Lower leg skin (tissue), 4 donors: ENCODE measurements at regions not wholly inside any gene's neighbourhood (a gene's known extent, or its start where the extent isn't known, plus 50 kb on each side); places are given as distances from the start of the nearest gene placed in this dataset.

Experiments
- DNase-seq, 2 donors: peaks; one replicate each; pipeline ENCODE4 v3.0.0-alpha.2; 2019; ENCODE audit warnings: low spot score in 2 of 2
- H3K4me3 ChIP-seq: fragments of 200-600 bp; sonication (generic); 2 replicates; pipeline ENCODE4 v1.5.1; 2017; ENCODE audit warnings: mild to moderate bottlenecking, low read depth; ENCODE audit not compliant: poor library complexity, severe bottlenecking
- CTCF ChIP-seq, 3 donors: fragments of 450-650 bp; IDR thresholded peaks; one replicate each; pipeline ENCODE4 v1.5.1; 2016; ENCODE audit warnings: antibody characterized with exemption in 3 of 3, mild to moderate bottlenecking in 3 of 3, moderate library complexity in 2 of 3
- POLR2A ChIP-seq, 2 donors: fragments of 450-650 bp; IDR thresholded peaks; one replicate each; pipeline ENCODE4 v1.6.1; 2016 to 2017; ENCODE audit warnings: antibody characterized with exemption in 2 of 2, mild to moderate bottlenecking in 1 of 2, moderate library complexity in 1 of 2
- WGBS, 2 donors: methylation state at CpG; one replicate each; pipeline ENCODE4 v1.1.5; 2018; 5-methylcytosine and 5-hydroxymethylcytosine counted together
- intact Hi-C: fragments of 100-400 bp; cut with DNase I; formaldehyde crosslinking; loops from one replicate; pipeline ENCODE4 v1.15.0; 2023; ENCODE audit warnings: low total_unique reads

DNA sequence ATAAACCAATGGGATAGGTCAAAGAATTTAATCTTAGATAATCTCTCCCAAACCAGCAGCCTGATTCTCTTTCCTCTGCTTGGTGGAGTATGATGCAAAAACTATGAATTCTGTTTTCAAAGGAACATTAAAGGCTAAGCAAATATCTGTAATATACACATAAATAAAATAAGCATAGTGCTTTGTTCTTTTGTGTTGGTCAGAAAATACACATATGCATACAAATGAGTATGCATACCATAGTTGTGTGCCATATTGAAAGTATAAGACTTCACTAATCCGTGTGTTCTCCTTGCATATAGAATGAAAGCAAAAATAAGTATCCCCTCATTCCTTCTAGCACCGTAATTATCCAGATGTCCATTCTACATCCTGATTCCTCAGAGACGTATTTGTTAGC lies 1949.7 kb upstream of the CELF4 start:
- intact Hi-C loops: loop anchor here (10.0 kb wide), 1 partner anchor 60 kb away; no protein-coding TSS in a partner anchor
- H3K4me3 ChIP-seq: no peak overlapping the region
- TF ChIP-seq CTCF (IDR thresholded peaks at IDR 0.05) (no peak), POLR2A (IDR thresholded peaks at IDR 0.05) (no peak)
- no peak for DNase-seq
- 88 to 89% methylated on average over 3 of the region's 3 CpGs for WGBS, 2 donors

- H3K4me3 ChIP-seq: no peak overlapping the region
- WGBS, 2 donors: 53 to 66% methylated on average over 3 of the region's 3 CpGs
- intact Hi-C loops: loop anchor here (10.0 kb wide), 1 partner anchor 62 kb away; no protein-coding TSS in a partner anchor
- TF ChIP-seq POLR2A (IDR thresholded peaks at IDR 0.05) (no peak), CTCF (IDR thresholded peaks at IDR 0.05) (no peak)
- no peak for DNase-seq
Measured at GRCh38 chr18:39513186-39513585, 1947.6 kb upstream of the CELF4 start.

DNA sequence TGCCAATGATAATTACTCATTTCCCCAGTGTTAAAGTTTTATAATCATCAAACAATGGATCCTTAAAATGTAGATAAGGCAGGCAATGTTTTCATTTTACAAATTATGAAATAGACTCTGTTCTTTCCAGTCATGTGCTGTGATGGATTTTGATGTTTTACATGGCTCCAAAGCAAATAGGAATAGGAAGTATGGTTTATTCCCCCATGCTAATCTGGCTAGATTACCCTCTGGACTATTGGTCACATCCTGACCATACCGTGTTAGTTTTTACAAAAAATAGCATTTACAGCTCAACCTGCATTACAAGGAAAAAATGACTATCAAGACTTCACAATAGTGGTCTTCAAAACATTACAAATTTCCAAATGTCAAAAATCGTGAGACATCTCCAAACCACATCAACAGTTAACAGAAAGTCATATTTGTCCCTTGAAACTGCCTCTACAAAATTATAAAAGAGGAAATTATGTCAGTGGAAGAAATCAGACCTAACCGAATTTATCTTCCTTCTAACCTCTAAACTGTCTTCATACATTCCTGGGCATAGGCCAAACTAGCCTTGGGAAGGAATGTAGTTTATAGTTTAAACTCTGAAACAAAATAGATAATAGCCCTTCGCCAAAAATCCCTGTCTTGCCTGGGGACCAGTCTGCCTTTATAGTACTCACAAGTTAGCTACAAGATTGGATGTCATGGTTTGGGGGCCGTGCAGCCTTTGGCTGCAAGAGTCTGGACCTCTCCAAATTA lies 1941.2 kb upstream of the CELF4 start:
- H3K4me3 ChIP-seq: no peak overlapping the region
- no peak for DNase-seq
- no peak for TF ChIP-seq POLR2A (IDR thresholded peaks at IDR 0.05)
- no peak for TF ChIP-seq CTCF (IDR thresholded peaks at IDR 0.05)
- intact Hi-C loops: no loop called here
- 58 to 71% methylated on average over 5 of the region's 5 CpGs for WGBS, 2 donors

- intact Hi-C loops: no loop called here
- no peak overlapping the region for H3K4me3 ChIP-seq
- 63 to 73% methylated on average over 3 of the region's 3 CpGs for WGBS, 2 donors
- TF ChIP-seq CTCF (IDR thresholded peaks at IDR 0.05): no peak
- TF ChIP-seq POLR2A (IDR thresholded peaks at IDR 0.05): no peak
- no peak for DNase-seq
Measured at GRCh38 chr18:39500306-39500705, 1934.7 kb upstream of the CELF4 start.

DNA sequence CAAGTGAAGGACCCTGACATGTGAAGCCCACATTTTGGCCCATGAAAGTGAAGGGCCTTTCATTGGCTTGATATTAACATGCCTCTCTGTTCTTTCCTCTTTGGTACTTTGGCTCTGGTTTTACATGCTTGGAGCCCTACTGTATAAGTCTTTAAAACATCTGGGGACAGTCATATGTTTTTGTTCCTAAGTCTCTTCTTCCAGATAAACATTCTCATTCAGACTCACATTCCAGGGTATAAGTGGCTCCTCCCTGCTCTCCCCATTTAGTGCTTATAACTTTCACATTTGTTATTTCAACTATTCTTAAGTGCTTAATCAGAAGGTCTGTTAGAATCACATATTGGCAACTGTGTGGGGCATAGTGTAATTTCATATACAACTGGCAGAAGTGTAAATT lies 1932.2 kb upstream of the CELF4 start:
- no peak for TF ChIP-seq CTCF (IDR thresholded peaks at IDR 0.05)
- no peak for TF ChIP-seq POLR2A (IDR thresholded peaks at IDR 0.05)
- H3K4me3 ChIP-seq: no peak overlapping the region
- intact Hi-C loops: no loop called here
- DNase-seq: no peak

- H3K4me3 ChIP-seq: no peak overlapping the region
- intact Hi-C loops: no loop called here
- TF ChIP-seq CTCF (IDR thresholded peaks at IDR 0.05): no peak
- no peak for TF ChIP-seq POLR2A (IDR thresholded peaks at IDR 0.05)
- 72 to 91% methylated on average over 4 of the region's 4 CpGs for WGBS, 2 donors
- DNase-seq: no peak
Measured at GRCh38 chr18:39496986-39497385, 1931.4 kb upstream of the CELF4 start.
